Tibial artery (tissue), 4 donors: ENCODE measurements at regions not wholly inside any gene's neighbourhood (a gene's known extent, or its start where the extent isn't known, plus 50 kb on each side); places are given as distances from the start of the nearest gene placed in this dataset.

Experiments used
- DNase-seq, 2 donors: peaks; one replicate each; pipeline ENCODE4 v3.0.0-alpha.2; 2019
- H3K27ac ChIP-seq, 2 donors: fragments of 200-600 bp; sonication (generic) in 1 of 2; 1 replicate in 1 of 2; 2 replicates in 1 of 2; pipeline ENCODE4 v1.5.1; 2018 to 2019; ENCODE audit warnings: mild to moderate bottlenecking in 1 of 2
- H3K27me3 ChIP-seq, 2 donors: fragments of 200-600 bp; sonication (generic) in 1 of 2; one replicate each; pipeline versions ENCODE4 v1.5.1 to v1.6.0; 2016 to 2019
- H3K36me3 ChIP-seq, 3 donors: fragments of 200-600 bp; sonication (generic) in 2 of 3; one replicate each; pipeline ENCODE4 v1.5.1; 2016 to 2019; ENCODE audit warnings: mild to moderate bottlenecking in 2 of 3
- H3K4me1 ChIP-seq, 4 donors: fragments of 200-600 bp; sonication (generic) in 2 of 4; 1 replicate in 3 of 4; 2 replicates in 1 of 4; pipeline ENCODE4 v1.5.1; 2016 to 2019
- H3K4me3 ChIP-seq, 2 donors: fragments of 200-600 bp; sonication (generic) in 1 of 2; 1 replicate in 1 of 2; 2 replicates in 1 of 2; pipeline ENCODE4 v1.5.1; 2018 to 2019; ENCODE audit warnings: mild to moderate bottlenecking in 2 of 2
- H3K9me3 ChIP-seq, 3 donors: fragments of 200-600 bp; sonication (generic) in 1 of 3; one replicate each; pipeline ENCODE4 v1.5.1; 2016 to 2019
- CTCF ChIP-seq, 2 experiments: fragments of 200-600 bp in 1 of 2; fragments of 450-650 bp in 1 of 2; IDR thresholded peaks; one replicate each; pipeline ENCODE4 v1.5.1; 2017 to 2019; ENCODE audit warnings: antibody characterized with exemption in 2 of 2, mild to moderate bottlenecking in 1 of 2, moderate library complexity in 1 of 2
- intact Hi-C: fragments of 100-400 bp; cut with DNase I; formaldehyde crosslinking; loops from one replicate; pipeline ENCODE4 v1.15.0; 2023; ENCODE audit warnings: low total_unique reads

- DNase-seq: no peak
- TF ChIP-seq CTCF (IDR thresholded peaks at IDR 0.05): no peak
- Histone ChIP-seq H3K4me3 (no peak overlapping the region), H3K9me3 (no peaks in the 10 kb centered on the region), H3K4me1 (no peaks in the 10 kb centered on the region), H3K36me3 (no peaks in the 10 kb centered on the region), H3K27me3 (no peaks in the 10 kb centered on the region), H3K27ac (no peak overlapping the region)
- intact Hi-C loops: no loop called here
These were observed 317.5 kb downstream of the BCHE start for GRCh38 chr3:165519687-165520086.

GRCh38 chr3:165518346-165518745 lies 318.9 kb downstream of the BCHE start:
- no peak for DNase-seq
- Histone ChIP-seq H3K36me3 (no peaks in the 10 kb centered on the region), H3K27ac (no peak overlapping the region), H3K4me1 (no peaks in the 10 kb centered on the region), H3K4me3 (no peak overlapping the region), H3K27me3 (no peaks in the 10 kb centered on the region), H3K9me3 (no peaks in the 10 kb centered on the region)
- TF ChIP-seq CTCF (IDR thresholded peaks at IDR 0.05): no peak
- intact Hi-C loops: no loop called here

GRCh38 chr3:165513715-165514701 lies 317.8 kb upstream of the SLITRK3 start:
- TF ChIP-seq CTCF (IDR thresholded peaks at IDR 0.05): no peak
- Histone ChIP-seq H3K36me3 (no peaks in the 10 kb centered on the region), H3K27ac (no peak overlapping the region), H3K4me3 (no peak overlapping the region), H3K9me3 (no peaks in the 10 kb centered on the region), H3K4me1 (no peaks in the 10 kb centered on the region), H3K27me3 (no peaks in the 10 kb centered on the region)
- intact Hi-C loops: no loop called here
- DNase-seq: no peak

GRCh38 chr3:165507576-165507975 lies 311.4 kb upstream of the SLITRK3 start:
- Histone ChIP-seq H3K4me1 (no peaks in the 10 kb centered on the region), H3K36me3 (no peaks in the 10 kb centered on the region), H3K9me3 (peaks cover 0 to 4% (median 0%) of the 10 kb centered on the region in 3 donors), H3K27ac (no peak overlapping the region), H3K4me3 (no peak overlapping the region), H3K27me3 (no peaks in the 10 kb centered on the region)
- no peak for TF ChIP-seq CTCF (IDR thresholded peaks at IDR 0.05)
- intact Hi-C loops: no loop called here
- no peak for DNase-seq

GRCh38 chr3:165507060-165507459 lies 310.9 kb upstream of the SLITRK3 start:
- H3K4me3 ChIP-seq: no peak overlapping the region
- peaks cover 0 to 4% (median 0%) of the 10 kb centered on the region in 3 donors for H3K9me3 ChIP-seq
- DNase-seq: no peak
- H3K27me3 ChIP-seq: no peaks in the 10 kb centered on the region
- intact Hi-C loops: no loop called here
- TF ChIP-seq CTCF (IDR thresholded peaks at IDR 0.05): no peak
- H3K27ac ChIP-seq: no peak overlapping the region
- no peaks in the 10 kb centered on the region for H3K4me1 ChIP-seq
- no peaks in the 10 kb centered on the region for H3K36me3 ChIP-seq
